Caco-2 (cell line): ENCODE measurements at regions not wholly inside any gene's neighbourhood (a gene's known extent, or its start where the extent isn't known, plus 50 kb on each side); places are given as distances from the start of the nearest gene placed in this dataset.

Experiments
- BruUV-seq: library from RNA; stranded (reverse); fragments of 400-500 nt; replicated peaks from 2 replicates; lab custom pipeline; 2021; lab: Mats Ljungman, UMichigan
- CTCF ChIA-PET: fragments of 300-600 bp; sonication (Branson Sonifier 250); formaldehyde crosslinking; loops from one replicate; lab custom pipeline; 2022; ENCODE audit warnings: antibody characterized with exemption; lab: Charles Lee
- POLR2A ChIA-PET: fragments of 300-600 bp; sonication (Branson Sonifier 250); formaldehyde crosslinking; loops from one replicate; lab custom pipeline; 2022; ENCODE audit warnings: antibody characterized with exemption; lab: Charles Lee
- DNase-seq, 2 experiments: peaks; one replicate each; pipeline versions ENCODE4 v3.0.0 to v3.0.0-alpha.2; 2020 to 2022
- H3K27me3 ChIP-seq: replicated peaks from 2 replicates; pipeline ENCODE4 v1.6.0; 2011; ENCODE audit warnings: low read length; ENCODE audit not compliant: control insufficient read depth, insufficient read depth
- H3K36me3 ChIP-seq: 2 replicates; pipeline ENCODE4 v1.5.1; 2011; ENCODE audit warnings: low read length; ENCODE audit not compliant: control insufficient read depth, insufficient read depth
- H3K4me1 ChIP-seq: fragments of 250-450 bp; sonication (Bioruptor Pico); 2 replicates; pipeline ENCODE4 v1.5.1; 2020; ENCODE audit warnings: mild to moderate bottlenecking
- H3K4me3 ChIP-seq: 2 replicates; pipeline ENCODE4 v1.5.1; 2011; ENCODE audit warnings: low read depth, mild to moderate bottlenecking, control low read depth, low read length
- H3K9me3 ChIP-seq: fragments of 250-450 bp; sonication (Bioruptor Pico); 2 replicates; pipeline ENCODE4 v1.5.1; 2020; ENCODE audit warnings: mild to moderate bottlenecking, moderate library complexity
- H3K27ac Mint-ChIP-seq: one replicate; pipeline ENCODE4 v1.8.0; 2022; ENCODE audit warnings: mixed read lengths; ENCODE audit not compliant: unreplicated experiment
- H3K27me3 Mint-ChIP-seq: one replicate; pipeline ENCODE4 v1.8.0; 2022; ENCODE audit warnings: mixed read lengths; ENCODE audit not compliant: insufficient read depth, unreplicated experiment
- H3K36me3 Mint-ChIP-seq: one replicate; pipeline ENCODE4 v1.8.0; 2022; ENCODE audit warnings: mild to moderate bottlenecking, mixed read lengths; ENCODE audit not compliant: insufficient read depth, unreplicated experiment
- H3K4me1 Mint-ChIP-seq: one replicate; pipeline ENCODE4 v1.8.0; 2022; ENCODE audit warnings: low read depth, mixed read lengths; ENCODE audit not compliant: unreplicated experiment
- H3K4me3 Mint-ChIP-seq: one replicate; pipeline ENCODE4 v1.8.0; 2022; ENCODE audit warnings: mild to moderate bottlenecking, moderate library complexity, mixed read lengths; ENCODE audit not compliant: unreplicated experiment
- H3K9me3 Mint-ChIP-seq: one replicate; pipeline ENCODE4 v1.8.0; 2022; ENCODE audit warnings: mixed read lengths; ENCODE audit not compliant: unreplicated experiment
- intact Hi-C: fragments of 100-400 bp; cut with micrococcal nuclease; formaldehyde crosslinking; loops from one replicate; pipeline ENCODE4 v1.10.0; 2022; ENCODE audit not compliant: unreplicated experiment
- TF ChIP-seq, protein P1 (sequence below), 2 experiments: fragments of 200-600 bp in 1 of 2; IDR thresholded peaks; 1 replicate in 1 of 2; 2 replicates in 1 of 2; pipeline versions ENCODE4 v1.5.1 to v1.8.0; 2011 to 2022; ENCODE audit warnings: antibody characterized with exemption in 1 of 2, control low read depth in 1 of 2, inconsistent platforms in 1 of 2, low read depth in 1 of 2, low read length in 1 of 2, mild to moderate bottlenecking in 1 of 2, moderate library complexity in 1 of 2; ENCODE audit not compliant: insufficient read depth in 1 of 2, severe bottlenecking in 1 of 2, unreplicated experiment in 1 of 2

DNA sequence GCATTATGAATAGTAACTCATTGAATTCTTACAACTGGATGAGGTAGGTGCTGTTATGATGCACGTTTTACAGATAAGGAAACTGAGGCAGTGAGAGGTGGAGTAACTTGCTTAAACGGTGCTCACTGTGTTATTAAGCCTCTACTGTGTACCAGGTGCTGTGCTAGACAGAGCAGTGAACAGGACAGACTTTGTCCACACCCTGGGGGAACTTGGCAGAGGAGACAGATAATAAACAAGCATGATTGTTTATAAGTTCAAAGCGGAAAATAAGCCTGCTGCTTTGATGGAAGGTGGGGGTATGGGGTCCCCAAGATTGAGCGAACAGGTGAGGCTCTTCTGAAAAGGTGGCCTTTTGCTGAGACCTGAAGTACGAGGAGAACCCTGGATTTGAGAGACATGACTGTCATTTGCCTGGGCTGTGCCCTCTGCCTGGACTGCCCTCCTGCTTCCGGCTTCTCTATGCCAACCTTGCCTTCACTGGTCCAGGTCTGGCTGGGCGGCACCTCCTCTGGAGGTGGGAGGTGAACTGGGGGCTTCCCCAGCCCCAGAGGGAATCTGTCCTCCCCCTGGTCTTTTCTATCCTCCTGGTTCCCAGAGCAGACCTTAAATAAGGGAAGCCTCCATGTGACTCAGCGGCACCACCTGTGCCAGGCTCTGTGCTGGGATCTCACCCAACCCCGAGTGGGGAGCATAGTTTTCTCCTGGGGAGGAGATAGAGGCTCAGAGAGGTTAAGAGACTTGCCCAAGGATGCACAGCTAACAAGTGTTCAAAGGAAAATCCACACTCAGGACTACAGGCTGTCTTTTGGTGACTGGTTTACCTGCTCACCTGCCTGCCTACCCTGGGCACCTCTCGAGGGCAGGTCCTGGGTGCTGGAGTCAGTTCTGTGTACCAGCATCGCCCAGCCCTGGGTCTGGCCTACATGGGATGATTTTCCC, 59.1 kb downstream of the CEBPB start:
- Mint-ChIP-seq H3K4me3 (no peak overlapping the region), H3K27ac (no peak overlapping the region), H3K4me1 (peaks cover 28% of the 10 kb centered on the region), H3K36me3 (no peaks in the 10 kb centered on the region), H3K27me3 (no peaks in the 10 kb centered on the region), H3K9me3 (no peaks in the 10 kb centered on the region)
- intact Hi-C loops = no loop called here
- ChIA-PET POLR2A (no interaction called here), CTCF (no interaction called here)
- H3K27me3 ChIP-seq = no peaks in the 10 kb centered on the region
- no peak overlapping the region for H3K4me3 ChIP-seq
- TF ChIP-seq, protein P1, sequence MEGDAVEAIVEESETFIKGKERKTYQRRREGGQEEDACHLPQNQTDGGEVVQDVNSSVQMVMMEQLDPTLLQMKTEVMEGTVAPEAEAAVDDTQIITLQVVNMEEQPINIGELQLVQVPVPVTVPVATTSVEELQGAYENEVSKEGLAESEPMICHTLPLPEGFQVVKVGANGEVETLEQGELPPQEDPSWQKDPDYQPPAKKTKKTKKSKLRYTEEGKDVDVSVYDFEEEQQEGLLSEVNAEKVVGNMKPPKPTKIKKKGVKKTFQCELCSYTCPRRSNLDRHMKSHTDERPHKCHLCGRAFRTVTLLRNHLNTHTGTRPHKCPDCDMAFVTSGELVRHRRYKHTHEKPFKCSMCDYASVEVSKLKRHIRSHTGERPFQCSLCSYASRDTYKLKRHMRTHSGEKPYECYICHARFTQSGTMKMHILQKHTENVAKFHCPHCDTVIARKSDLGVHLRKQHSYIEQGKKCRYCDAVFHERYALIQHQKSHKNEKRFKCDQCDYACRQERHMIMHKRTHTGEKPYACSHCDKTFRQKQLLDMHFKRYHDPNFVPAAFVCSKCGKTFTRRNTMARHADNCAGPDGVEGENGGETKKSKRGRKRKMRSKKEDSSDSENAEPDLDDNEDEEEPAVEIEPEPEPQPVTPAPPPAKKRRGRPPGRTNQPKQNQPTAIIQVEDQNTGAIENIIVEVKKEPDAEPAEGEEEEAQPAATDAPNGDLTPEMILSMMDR (IDR thresholded peaks at IDR 0.05; ENCODE audit: insufficient read depth in 1 of 2, low read depth in 1 of 2, low read length in 1 of 2, severe bottlenecking in 1 of 2, unreplicated experiment in 1 of 2) = no peak
- H3K4me1 ChIP-seq = peaks cover 14% of the 10 kb centered on the region
- H3K36me3 ChIP-seq = no peaks in the 10 kb centered on the region
- DNase-seq = no peak
- no TSS peak for BruUV-seq
- no peaks in the 10 kb centered on the region for H3K9me3 ChIP-seq

DNA sequence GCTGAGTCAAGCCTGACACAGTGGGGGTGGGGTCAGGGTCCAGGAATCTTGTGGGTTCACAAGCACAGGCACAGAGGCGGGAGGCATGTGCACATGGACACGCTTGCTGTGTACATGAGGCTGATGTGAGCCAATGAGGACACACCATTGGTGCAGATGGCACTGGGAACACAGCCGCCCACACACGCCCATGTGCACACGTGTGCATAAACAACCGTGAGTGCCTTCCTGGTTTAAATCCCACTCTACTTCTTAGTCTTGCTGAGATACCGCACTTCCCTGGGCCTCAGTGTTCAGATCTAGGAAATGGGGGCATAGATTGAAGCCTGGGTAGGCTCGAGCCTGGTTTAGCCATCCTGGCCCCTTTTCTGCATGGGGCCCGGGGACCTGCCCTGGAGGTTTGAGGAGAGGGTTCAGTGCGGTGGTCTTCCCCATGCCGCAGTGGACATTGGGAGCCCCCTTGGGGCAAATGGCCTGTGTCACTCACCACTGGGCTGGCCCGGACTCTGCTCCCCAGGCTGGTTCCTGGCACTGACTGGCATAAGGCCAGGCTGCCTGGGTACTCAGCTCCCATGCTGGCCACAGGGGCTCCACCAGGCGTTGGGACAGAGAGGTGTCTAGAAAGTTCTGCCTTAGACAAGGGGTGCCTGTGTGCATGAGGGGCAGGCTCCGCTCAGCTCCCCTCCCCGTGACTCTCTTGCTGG, 60.2 kb downstream of the CEBPB start:
- DNase-seq = no peak
- H3K36me3 Mint-ChIP-seq = no peaks in the 10 kb centered on the region
- intact Hi-C loops = no loop called here
- Histone ChIP-seq H3K4me3 (no peak overlapping the region), H3K36me3 (no peaks in the 10 kb centered on the region), H3K9me3 (no peaks in the 10 kb centered on the region), H3K4me1 (peaks cover 14% of the 10 kb centered on the region), H3K27me3 (no peaks in the 10 kb centered on the region)
- TF ChIP-seq, protein P1 (IDR thresholded peaks at IDR 0.05; ENCODE audit: insufficient read depth in 1 of 2, low read depth in 1 of 2, low read length in 1 of 2, severe bottlenecking in 1 of 2, unreplicated experiment in 1 of 2) = no peak
- H3K9me3 Mint-ChIP-seq = no peaks in the 10 kb centered on the region
- POLR2A ChIA-PET = interaction anchor here (0.5 kb wide), 1 partner anchor 79 kb away, joined by 3 read pairs; no protein-coding TSS in a partner anchor
- no peaks in the 10 kb centered on the region for H3K27me3 Mint-ChIP-seq
- H3K27ac Mint-ChIP-seq = no peak overlapping the region
- peaks cover 28% of the 10 kb centered on the region for H3K4me1 Mint-ChIP-seq
- H3K4me3 Mint-ChIP-seq = no peak overlapping the region
- CTCF ChIA-PET = no interaction called here
- BruUV-seq = no TSS peak

DNA sequence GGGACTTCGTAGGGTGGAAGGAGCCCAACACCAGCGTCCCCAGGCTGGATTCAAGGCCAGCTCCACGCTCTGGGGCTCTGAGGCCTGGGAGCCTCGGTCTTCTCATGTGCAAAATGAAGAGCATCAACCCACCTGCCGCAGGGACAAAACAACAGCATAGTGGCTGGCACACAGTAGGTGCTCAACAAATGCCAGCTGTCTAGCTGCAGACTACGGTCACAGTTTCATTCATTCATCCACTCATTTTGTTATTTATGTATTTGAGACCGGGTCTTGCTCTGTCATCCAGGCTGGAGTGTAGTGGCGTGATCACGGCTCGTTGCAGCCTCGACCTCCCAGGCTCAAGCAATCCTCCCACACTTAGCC, 60.7 kb downstream of the CEBPB start:
- Mint-ChIP-seq H3K36me3 (no peaks in the 10 kb centered on the region), H3K4me1 (peaks cover 23% of the 10 kb centered on the region), H3K4me3 (no peak overlapping the region), H3K9me3 (no peaks in the 10 kb centered on the region), H3K27ac (no peak overlapping the region), H3K27me3 (no peaks in the 10 kb centered on the region)
- CTCF ChIA-PET = no interaction called here
- POLR2A ChIA-PET = interaction anchor here (0.5 kb wide), 1 partner anchor 79 kb away, joined by 3 read pairs; no protein-coding TSS in a partner anchor
- Histone ChIP-seq H3K4me3 (no peak overlapping the region), H3K27me3 (no peaks in the 10 kb centered on the region), H3K36me3 (no peaks in the 10 kb centered on the region), H3K4me1 (peaks cover 11% of the 10 kb centered on the region), H3K9me3 (no peaks in the 10 kb centered on the region)
- no peak for DNase-seq
- intact Hi-C loops = no loop called here
- TF ChIP-seq, protein P1 (IDR thresholded peaks at IDR 0.05; ENCODE audit: insufficient read depth in 1 of 2, low read depth in 1 of 2, low read length in 1 of 2, severe bottlenecking in 1 of 2, unreplicated experiment in 1 of 2) = no peak
- BruUV-seq = no TSS peak
